Neuron (in vitro differentiated cells): ENCODE measurements at regions not wholly inside any gene's neighbourhood (a gene's known extent, or its start where the extent isn't known, plus 50 kb on each side); places are given as distances from the start of the nearest gene placed in this dataset.
"Not testable (repeated sequence)": the region's sequence is repeated elsewhere in the genome, so short reads cannot be mapped to it uniquely, and the experiment has no call there.

Experiments used
- H2AFZ ChIP-seq: one replicate; pipeline ENCODE4 v1.6.1; 2013; ENCODE audit warnings: low read depth, mild to moderate bottlenecking, inconsistent platforms, low read length, moderate library complexity
- H3K27me3 ChIP-seq: one replicate; pipeline ENCODE4 v1.6.1; 2013; ENCODE audit warnings: low read length; ENCODE audit not compliant: insufficient read depth
- H3K36me3 ChIP-seq: one replicate; pipeline ENCODE4 v1.6.1; 2013; ENCODE audit warnings: low read length; ENCODE audit not compliant: insufficient read depth
- H3K4me1 ChIP-seq: one replicate; pipeline ENCODE4 v1.6.1; 2013; ENCODE audit warnings: low read length; ENCODE audit not compliant: insufficient read depth
- H3K4me3 ChIP-seq: 2 replicates; pipeline ENCODE4 v1.5.1; 2013; ENCODE audit warnings: mild to moderate bottlenecking, low read length, moderate library complexity
- H3K9me3 ChIP-seq: one replicate; pipeline ENCODE4 v1.6.1; 2013; ENCODE audit warnings: low read length

- not testable (repeated sequence) for H3K9me3 ChIP-seq, H3K4me3 ChIP-seq, H3K27me3 ChIP-seq, H3K4me1 ChIP-seq, H3K36me3 ChIP-seq, H2AFZ ChIP-seq
Measured at GRCh38 chr17:20731131-20731530, 151.6 kb downstream of the CDRT15L2 start.

- Histone ChIP-seq H3K4me3 (no peak overlapping the region), H3K4me1 (no peaks in the 10 kb centered on the region), H3K27me3 (no peaks in the 10 kb centered on the region), H3K9me3 (no peaks in the 10 kb centered on the region), H3K36me3 (no peaks in the 10 kb centered on the region), H2AFZ (no peak overlapping the region)
Measured at GRCh38 chr17:20733923-20734322, 154.4 kb downstream of the CDRT15L2 start.

GRCh38 chr17:20735796-20736195 is 156.3 kb downstream of the CDRT15L2 start:
- no peak overlapping the region for H2AFZ ChIP-seq
- no peaks in the 10 kb centered on the region for H3K36me3 ChIP-seq
- no peaks in the 10 kb centered on the region for H3K9me3 ChIP-seq
- peaks cover under 1% of the 10 kb centered on the region for H3K27me3 ChIP-seq
- H3K4me1 ChIP-seq = no peaks in the 10 kb centered on the region
- H3K4me3 ChIP-seq = no peak overlapping the region

GRCh38 chr17:20737636-20738035 is 158.1 kb downstream of the CDRT15L2 start:
- H3K36me3 ChIP-seq, H3K27me3 ChIP-seq, H3K4me3 ChIP-seq, H3K9me3 ChIP-seq, H3K4me1 ChIP-seq, H2AFZ ChIP-seq: not testable (repeated sequence)

- no peak overlapping the region for H3K4me3 ChIP-seq
- no peaks in the 10 kb centered on the region for H3K4me1 ChIP-seq
- H3K36me3 ChIP-seq = no peaks in the 10 kb centered on the region
- H3K9me3 ChIP-seq = no peaks in the 10 kb centered on the region
- no peaks in the 10 kb centered on the region for H3K27me3 ChIP-seq
- no peak overlapping the region for H2AFZ ChIP-seq
Measured at GRCh38 chr17:20771104-20771503, 191.6 kb downstream of the CDRT15L2 start.

GRCh38 chr17:20774472-20775135 is 195.1 kb downstream of the CDRT15L2 start:
- Histone ChIP-seq H3K4me3 (no peak overlapping the region), H2AFZ (no peak overlapping the region), H3K4me1 (no peaks in the 10 kb centered on the region), H3K36me3 (no peaks in the 10 kb centered on the region), H3K27me3 (no peaks in the 10 kb centered on the region), H3K9me3 (no peaks in the 10 kb centered on the region)

GRCh38 chr17:20775331-20775730 is 195.8 kb downstream of the CDRT15L2 start:
- no peaks in the 10 kb centered on the region for H3K27me3 ChIP-seq

GRCh38 chr17:20779521-20779920 is 200.0 kb downstream of the CDRT15L2 start:
- no peaks in the 10 kb centered on the region for H3K9me3 ChIP-seq
- H3K4me1 ChIP-seq = no peaks in the 10 kb centered on the region
- no peaks in the 10 kb centered on the region for H3K36me3 ChIP-seq
- H3K27me3 ChIP-seq = no peaks in the 10 kb centered on the region
- no peak overlapping the region for H2AFZ ChIP-seq
- H3K4me3 ChIP-seq = no peak overlapping the region

More at GRCh38 chr17:20775331-20775730, 195.8 kb downstream of the CDRT15L2 start:
- Histone ChIP-seq H3K4me3 (no peak overlapping the region), H3K9me3 (no peaks in the 10 kb centered on the region), H3K36me3 (no peaks in the 10 kb centered on the region), H2AFZ (no peak overlapping the region), H3K4me1 (no peaks in the 10 kb centered on the region)

GRCh38 chr17:20781260-20781659 is 201.7 kb downstream of the CDRT15L2 start:
- H2AFZ ChIP-seq = no peak overlapping the region
- H3K27me3 ChIP-seq = no peaks in the 10 kb centered on the region
- no peaks in the 10 kb centered on the region for H3K4me1 ChIP-seq
- H3K4me3 ChIP-seq = no peak overlapping the region
- H3K9me3 ChIP-seq = no peaks in the 10 kb centered on the region
- no peaks in the 10 kb centered on the region for H3K36me3 ChIP-seq

GRCh38 chr17:20781869-20782268 is 202.3 kb downstream of the CDRT15L2 start:
- not testable (repeated sequence) for H3K4me3 ChIP-seq, H3K27me3 ChIP-seq, H3K4me1 ChIP-seq, H2AFZ ChIP-seq, H3K9me3 ChIP-seq, H3K36me3 ChIP-seq

GRCh38 chr17:20783091-20783490 is 203.6 kb downstream of the CDRT15L2 start:
- Histone ChIP-seq H3K9me3 (no peaks in the 10 kb centered on the region), H3K36me3 (no peaks in the 10 kb centered on the region), H3K4me1 (no peaks in the 10 kb centered on the region), H3K27me3 (no peaks in the 10 kb centered on the region), H3K4me3 (no peak overlapping the region), H2AFZ (no peak overlapping the region)

- no peak overlapping the region for H2AFZ ChIP-seq
- no peaks in the 10 kb centered on the region for H3K9me3 ChIP-seq
- no peak overlapping the region for H3K4me3 ChIP-seq
- no peaks in the 10 kb centered on the region for H3K36me3 ChIP-seq
- H3K27me3 ChIP-seq = no peaks in the 10 kb centered on the region
- no peaks in the 10 kb centered on the region for H3K4me1 ChIP-seq
Measured at GRCh38 chr17:20784100-20784665, 204.7 kb downstream of the CDRT15L2 start.

- H3K4me3 ChIP-seq = no peak overlapping the region
- no peaks in the 10 kb centered on the region for H3K9me3 ChIP-seq
- H2AFZ ChIP-seq = no peak overlapping the region
- H3K4me1 ChIP-seq = no peaks in the 10 kb centered on the region
- no peaks in the 10 kb centered on the region for H3K36me3 ChIP-seq
- no peaks in the 10 kb centered on the region for H3K27me3 ChIP-seq
Measured at GRCh38 chr17:20787281-20787680, 207.8 kb downstream of the CDRT15L2 start.

- no peaks in the 10 kb centered on the region for H3K27me3 ChIP-seq
Measured at GRCh38 chr17:20791626-20792025, 212.1 kb downstream of the CDRT15L2 start.

More at GRCh38 chr17:20791626-20792025, 212.1 kb downstream of the CDRT15L2 start:
- no peaks in the 10 kb centered on the region for H3K4me1 ChIP-seq
- no peaks in the 10 kb centered on the region for H3K36me3 ChIP-seq
- no peak overlapping the region for H2AFZ ChIP-seq
- no peaks in the 10 kb centered on the region for H3K9me3 ChIP-seq
- H3K4me3 ChIP-seq = no peak overlapping the region
